Hepatocyte (in vitro differentiated cells): ENCODE measurements at regions not wholly inside any gene's neighbourhood (a gene's known extent, or its start where the extent isn't known, plus 50 kb on each side); places are given as distances from the start of the nearest gene placed in this dataset.

ENCODE experiments used
- DNase-seq: peaks from one replicate; pipeline ENCODE4 v3.0.0-alpha.2; 2016; ENCODE audit warnings: low spot score
- H2AFZ ChIP-seq: fragments of 200-600 bp; sonication (generic); 2 replicates; pipeline ENCODE4 v1.6.0; 2016; ENCODE audit warnings: antibody characterized with exemption, mild to moderate bottlenecking
- H3K27ac ChIP-seq: fragments of 200-600 bp; sonication (generic); 2 replicates; pipeline ENCODE4 v1.5.1; 2016; ENCODE audit warnings: mild to moderate bottlenecking
- H3K27me3 ChIP-seq: fragments of 200-600 bp; sonication (generic); 2 replicates; pipeline ENCODE4 v1.6.1; 2016
- H3K36me3 ChIP-seq: fragments of 200-600 bp; sonication (generic); replicated peaks from 2 replicates; pipeline ENCODE4 v1.5.1; 2016; ENCODE audit warnings: low read depth; ENCODE audit not compliant: insufficient read depth
- H3K4me1 ChIP-seq: fragments of 200-600 bp; sonication (generic); 2 replicates; pipeline ENCODE4 v1.5.1; 2016; ENCODE audit warnings: mild to moderate bottlenecking, moderate library complexity; ENCODE audit not compliant: insufficient read depth
- H3K4me2 ChIP-seq: fragments of 200-600 bp; sonication (generic); 2 replicates; pipeline ENCODE4 v1.6.0; 2016
- H3K4me3 ChIP-seq: fragments of 200-600 bp; sonication (generic); 2 replicates; pipeline ENCODE4 v1.5.1; 2016; ENCODE audit warnings: mild to moderate bottlenecking
- H3K79me2 ChIP-seq: fragments of 200-600 bp; sonication (generic); 2 replicates; pipeline ENCODE4 v1.6.0; 2017; ENCODE audit warnings: mild to moderate bottlenecking
- H3K9me2 ChIP-seq: fragments of 200-600 bp; sonication (generic); replicated peaks from 2 replicates; pipeline ENCODE4 v1.6.0; 2017; ENCODE audit warnings: mild to moderate bottlenecking; ENCODE audit not compliant: insufficient read depth
- H3K9me3 ChIP-seq: fragments of 200-600 bp; sonication (generic); 2 replicates; pipeline ENCODE4 v1.5.1; 2016; ENCODE audit warnings: low read depth, mild to moderate bottlenecking
- H4K20me1 ChIP-seq: fragments of 200-600 bp; sonication (generic); 2 replicates; pipeline ENCODE4 v1.6.0; 2016; ENCODE audit warnings: mild to moderate bottlenecking; ENCODE audit not compliant: insufficient read depth, poor library complexity, severe bottlenecking
- EZH2 ChIP-seq: fragments of 200-600 bp; sonication (generic); IDR thresholded peaks from 2 replicates; pipeline ENCODE4 v1.6.1; 2016; ENCODE audit warnings: antibody characterized with exemption, mild to moderate bottlenecking, borderline replicate concordance
- EZH2phosphoT487 ChIP-seq: fragments of 200-600 bp; sonication (generic); IDR thresholded peaks from one replicate; pipeline ENCODE4 v1.6.1; 2018; ENCODE audit warnings: antibody characterized with exemption, mild to moderate bottlenecking, low read depth, moderate library complexity; ENCODE audit not compliant: unreplicated experiment, severe bottlenecking
- WGBS: methylation state at CpG from one replicate; pipeline ENCODE4 v1.1.6; 2016; ENCODE audit warnings: low lambda C conversion rate; ENCODE audit errors: missing lambda C conversion rate; 5-methylcytosine and 5-hydroxymethylcytosine counted together
- TF ChIP-seq, protein P1 (sequence below): fragments of 200-600 bp; sonication (generic); IDR thresholded peaks from 2 replicates; pipeline ENCODE4 v1.5.1; 2016; ENCODE audit warnings: antibody characterized with exemption, mild to moderate bottlenecking; ENCODE audit not compliant: poor library complexity

DNA sequence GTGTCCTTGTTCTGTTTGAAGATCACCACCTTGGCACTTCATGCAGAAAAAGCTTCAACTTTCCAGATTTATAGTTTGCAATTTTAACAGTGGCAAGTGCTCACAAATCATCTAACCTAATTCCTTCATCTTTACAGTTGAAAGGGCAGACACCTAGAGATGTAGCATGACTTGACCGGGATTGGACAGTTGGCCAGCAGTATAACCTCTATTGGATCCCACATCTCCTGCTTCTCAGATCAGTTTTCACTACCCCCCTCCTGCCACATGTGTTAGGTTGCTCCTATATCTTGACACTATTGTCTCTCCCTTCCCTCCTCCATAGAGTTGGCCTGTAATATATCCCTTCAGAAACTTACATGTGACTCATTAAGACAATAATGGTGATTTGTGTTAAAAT lies 206.0 kb upstream of the SEMA6D start:
- TF ChIP-seq EZH2phosphoT487 (no peak), EZH2 (no peak)
- TF ChIP-seq, protein P1, sequence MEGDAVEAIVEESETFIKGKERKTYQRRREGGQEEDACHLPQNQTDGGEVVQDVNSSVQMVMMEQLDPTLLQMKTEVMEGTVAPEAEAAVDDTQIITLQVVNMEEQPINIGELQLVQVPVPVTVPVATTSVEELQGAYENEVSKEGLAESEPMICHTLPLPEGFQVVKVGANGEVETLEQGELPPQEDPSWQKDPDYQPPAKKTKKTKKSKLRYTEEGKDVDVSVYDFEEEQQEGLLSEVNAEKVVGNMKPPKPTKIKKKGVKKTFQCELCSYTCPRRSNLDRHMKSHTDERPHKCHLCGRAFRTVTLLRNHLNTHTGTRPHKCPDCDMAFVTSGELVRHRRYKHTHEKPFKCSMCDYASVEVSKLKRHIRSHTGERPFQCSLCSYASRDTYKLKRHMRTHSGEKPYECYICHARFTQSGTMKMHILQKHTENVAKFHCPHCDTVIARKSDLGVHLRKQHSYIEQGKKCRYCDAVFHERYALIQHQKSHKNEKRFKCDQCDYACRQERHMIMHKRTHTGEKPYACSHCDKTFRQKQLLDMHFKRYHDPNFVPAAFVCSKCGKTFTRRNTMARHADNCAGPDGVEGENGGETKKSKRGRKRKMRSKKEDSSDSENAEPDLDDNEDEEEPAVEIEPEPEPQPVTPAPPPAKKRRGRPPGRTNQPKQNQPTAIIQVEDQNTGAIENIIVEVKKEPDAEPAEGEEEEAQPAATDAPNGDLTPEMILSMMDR, result no peak
- no peak for DNase-seq
- no peak overlapping the region for H3K27ac ChIP-seq
- H3K4me2 ChIP-seq, result no peak overlapping the region
- WGBS, result 96% methylated on average over 1 of the region's 1 CpG
- H2AFZ ChIP-seq, result no peak overlapping the region
- H3K4me1 ChIP-seq, result peaks cover 6% of the 10 kb centered on the region
- no peak overlapping the region for H3K4me3 ChIP-seq
- H3K79me2 ChIP-seq, result no peaks in the 10 kb centered on the region
- no peaks in the 10 kb centered on the region for H4K20me1 ChIP-seq
- no peaks in the 10 kb centered on the region for H3K27me3 ChIP-seq
- no peaks in the 10 kb centered on the region for H3K36me3 ChIP-seq
- no peaks in the 10 kb centered on the region for H3K9me2 ChIP-seq
- no peaks in the 10 kb centered on the region for H3K9me3 ChIP-seq

GRCh38 chr15:47513471-47513870 lies 203.8 kb upstream of the SEMA6D start:
- Histone ChIP-seq H3K9me2 (no peaks in the 10 kb centered on the region), H3K4me3 (no peak overlapping the region), H3K36me3 (no peaks in the 10 kb centered on the region), H4K20me1 (no peaks in the 10 kb centered on the region), H3K4me1 (no peaks in the 10 kb centered on the region), H2AFZ (no peak overlapping the region), H3K27ac (no peak overlapping the region), H3K4me2 (no peak overlapping the region), H3K79me2 (no peaks in the 10 kb centered on the region), H3K27me3 (no peaks in the 10 kb centered on the region), H3K9me3 (no peaks in the 10 kb centered on the region)
- TF ChIP-seq EZH2, result no peak
- TF ChIP-seq EZH2phosphoT487, result no peak
- TF ChIP-seq, protein P1, result no peak
- 97% methylated on average over 5 of the region's 5 CpGs for WGBS
- no peak for DNase-seq

DNA sequence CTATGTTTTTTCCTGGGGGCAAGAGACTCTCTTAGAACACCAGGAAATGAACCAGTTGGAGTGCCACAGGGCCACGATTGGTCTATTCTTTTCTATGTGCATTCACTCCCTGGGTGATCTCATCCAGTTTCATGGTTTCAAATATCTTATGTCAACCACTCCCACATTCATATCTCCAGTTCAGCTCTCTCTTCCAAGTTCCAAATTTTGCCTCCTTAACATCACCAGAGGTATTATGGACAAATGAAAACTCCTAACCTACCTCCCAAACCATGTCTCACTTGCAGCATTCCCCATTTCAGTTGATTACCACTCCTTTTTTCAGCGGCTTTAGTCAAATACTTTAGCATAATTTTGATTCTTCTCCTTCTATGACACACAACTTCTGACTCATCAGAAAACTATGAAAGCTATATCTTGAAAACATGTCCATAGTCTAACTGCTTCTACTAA lies 203.1 kb upstream of the SEMA6D start:
- Histone ChIP-seq H3K27me3 (no peaks in the 10 kb centered on the region), H3K79me2 (no peaks in the 10 kb centered on the region), H4K20me1 (no peaks in the 10 kb centered on the region), H3K36me3 (no peaks in the 10 kb centered on the region), H3K4me2 (no peak overlapping the region), H2AFZ (no peak overlapping the region), H3K4me3 (no peak overlapping the region), H3K27ac (no peak overlapping the region), H3K4me1 (no peaks in the 10 kb centered on the region), H3K9me2 (no peaks in the 10 kb centered on the region), H3K9me3 (no peaks in the 10 kb centered on the region)
- DNase-seq, result no peak
- 83% methylated on average over 2 of the region's 2 CpGs for WGBS
- TF ChIP-seq EZH2, result no peak
- TF ChIP-seq EZH2phosphoT487, result no peak
- TF ChIP-seq, protein P1, result no peak

DNA sequence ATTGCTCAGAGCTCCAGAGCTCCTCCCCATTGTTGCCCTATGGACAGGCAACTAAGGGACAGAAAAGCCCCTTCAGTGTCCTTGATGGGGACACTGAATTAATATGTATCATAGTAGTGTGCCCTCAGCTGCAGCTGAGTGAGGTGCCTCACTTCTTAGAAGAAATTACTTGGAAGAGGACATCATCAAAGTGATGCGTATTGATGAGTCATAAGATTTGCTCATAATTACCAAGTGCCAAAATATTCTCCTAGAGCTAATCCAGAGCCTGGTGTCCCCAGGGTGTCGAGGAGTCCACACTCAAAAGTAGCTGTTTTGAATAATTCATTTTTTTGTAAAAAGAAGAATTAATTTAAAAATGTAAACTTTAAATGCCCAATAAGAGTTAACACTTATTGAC lies 200.7 kb upstream of the SEMA6D start:
- H3K4me2 ChIP-seq, result no peak overlapping the region
- no peaks in the 10 kb centered on the region for H3K9me2 ChIP-seq
- 95% methylated on average over 2 of the region's 2 CpGs for WGBS
- no peak for DNase-seq
- no peaks in the 10 kb centered on the region for H3K4me1 ChIP-seq
- H3K79me2 ChIP-seq, result no peaks in the 10 kb centered on the region
- no peak overlapping the region for H2AFZ ChIP-seq
- no peak overlapping the region for H3K27ac ChIP-seq
- H3K4me3 ChIP-seq, result no peak overlapping the region
- TF ChIP-seq EZH2phosphoT487 (no peak), EZH2 (no peak)
- TF ChIP-seq, protein P1, result no peak
- no peaks in the 10 kb centered on the region for H3K27me3 ChIP-seq
- no peaks in the 10 kb centered on the region for H3K36me3 ChIP-seq
- H4K20me1 ChIP-seq, result no peaks in the 10 kb centered on the region
- H3K9me3 ChIP-seq, result no peaks in the 10 kb centered on the region
